ENCODE measurements at regions not wholly inside any gene's neighbourhood (a gene's known extent, or its start where the extent isn't known, plus 50 kb on each side); places are given as distances from the start of the nearest gene placed in this dataset.

DNA sequence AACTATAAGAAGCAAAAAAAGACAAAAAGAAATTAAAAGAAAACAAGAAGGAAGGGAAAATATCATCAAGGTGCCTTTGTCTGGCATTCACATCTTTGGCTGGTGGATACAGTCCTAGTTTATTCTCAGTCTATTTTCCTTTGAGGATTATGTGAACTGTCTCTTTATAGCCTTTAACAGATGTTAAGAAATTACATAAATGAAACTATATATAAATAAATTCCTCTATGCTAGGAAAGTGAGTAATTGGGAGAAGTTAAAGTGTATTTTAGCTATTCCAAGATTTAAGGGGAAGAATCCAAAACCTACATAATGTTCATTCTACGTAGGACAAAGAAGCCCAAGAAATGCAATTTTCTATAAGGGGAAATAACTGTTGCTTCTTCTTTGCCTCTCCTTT, 316.3 kb downstream of the ADAMTS20 start:
- TF ChIP-seq, protein P1, sequence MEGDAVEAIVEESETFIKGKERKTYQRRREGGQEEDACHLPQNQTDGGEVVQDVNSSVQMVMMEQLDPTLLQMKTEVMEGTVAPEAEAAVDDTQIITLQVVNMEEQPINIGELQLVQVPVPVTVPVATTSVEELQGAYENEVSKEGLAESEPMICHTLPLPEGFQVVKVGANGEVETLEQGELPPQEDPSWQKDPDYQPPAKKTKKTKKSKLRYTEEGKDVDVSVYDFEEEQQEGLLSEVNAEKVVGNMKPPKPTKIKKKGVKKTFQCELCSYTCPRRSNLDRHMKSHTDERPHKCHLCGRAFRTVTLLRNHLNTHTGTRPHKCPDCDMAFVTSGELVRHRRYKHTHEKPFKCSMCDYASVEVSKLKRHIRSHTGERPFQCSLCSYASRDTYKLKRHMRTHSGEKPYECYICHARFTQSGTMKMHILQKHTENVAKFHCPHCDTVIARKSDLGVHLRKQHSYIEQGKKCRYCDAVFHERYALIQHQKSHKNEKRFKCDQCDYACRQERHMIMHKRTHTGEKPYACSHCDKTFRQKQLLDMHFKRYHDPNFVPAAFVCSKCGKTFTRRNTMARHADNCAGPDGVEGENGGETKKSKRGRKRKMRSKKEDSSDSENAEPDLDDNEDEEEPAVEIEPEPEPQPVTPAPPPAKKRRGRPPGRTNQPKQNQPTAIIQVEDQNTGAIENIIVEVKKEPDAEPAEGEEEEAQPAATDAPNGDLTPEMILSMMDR (optimal IDR thresholded peaks at IDR 0.05 in 1 of 3, IDR thresholded peaks at IDR 0.05 in 1 of 3, conservative IDR thresholded peaks at IDR 0.05 in 1 of 3; ENCODE audit: extremely low read depth in 1 of 3, insufficient read depth in 2 of 3, low read length in 3 of 3): no peak
- no peak for TF ChIP-seq EZH2 (IDR thresholded peaks at IDR 0.05; ENCODE audit: low read length)

Data from keratinocyte (primary cell).